GM12874 (cell line): ENCODE measurements at regions not wholly inside any gene's neighbourhood (a gene's known extent, or its start where the extent isn't known, plus 50 kb on each side); places are given as distances from the start of the nearest gene placed in this dataset.

Source experiments
- TF ChIP-seq, protein P1 (sequence below): IDR thresholded peaks from 2 replicates; pipeline ENCODE4 v1.5.1; 2011; ENCODE audit warnings: low read depth, mild to moderate bottlenecking, control low read depth, low read length, moderate library complexity; ENCODE audit not compliant: insufficient read depth

DNA sequence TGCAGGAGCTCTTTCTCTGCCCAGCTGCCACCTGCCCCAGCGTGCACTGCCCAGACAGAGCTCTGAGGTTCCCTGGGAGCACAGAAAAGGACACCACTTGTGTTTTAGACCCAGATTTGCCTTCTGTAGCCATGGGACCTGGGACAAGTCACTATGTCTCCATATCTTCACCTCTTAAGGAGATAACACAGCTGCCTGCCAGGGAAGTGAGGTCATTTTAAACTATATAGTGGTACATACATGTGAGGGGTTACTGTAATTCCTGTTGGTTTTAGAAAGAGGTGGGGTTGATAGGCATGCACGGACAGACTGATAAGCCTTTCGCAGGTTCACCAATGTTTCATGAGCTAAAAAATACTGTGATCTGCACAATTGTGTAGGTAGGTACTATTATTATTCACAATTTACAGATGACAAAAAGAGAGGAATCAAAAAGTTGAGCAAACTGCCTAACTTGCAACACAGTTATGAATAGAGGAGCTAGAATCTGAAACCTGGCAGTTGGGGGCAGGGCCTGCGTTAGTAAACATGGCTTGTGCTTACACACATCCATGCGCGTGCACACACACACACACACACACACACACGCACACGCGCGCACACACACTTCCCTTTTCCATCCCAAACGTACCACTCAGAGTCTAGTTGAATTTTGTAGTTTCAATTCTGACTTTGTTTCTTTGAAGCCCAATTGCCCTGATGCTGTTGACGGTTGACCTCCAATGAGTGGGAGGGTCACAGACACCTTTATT lies 193.6 kb downstream of the FAM43A start:
- TF ChIP-seq, protein P1, sequence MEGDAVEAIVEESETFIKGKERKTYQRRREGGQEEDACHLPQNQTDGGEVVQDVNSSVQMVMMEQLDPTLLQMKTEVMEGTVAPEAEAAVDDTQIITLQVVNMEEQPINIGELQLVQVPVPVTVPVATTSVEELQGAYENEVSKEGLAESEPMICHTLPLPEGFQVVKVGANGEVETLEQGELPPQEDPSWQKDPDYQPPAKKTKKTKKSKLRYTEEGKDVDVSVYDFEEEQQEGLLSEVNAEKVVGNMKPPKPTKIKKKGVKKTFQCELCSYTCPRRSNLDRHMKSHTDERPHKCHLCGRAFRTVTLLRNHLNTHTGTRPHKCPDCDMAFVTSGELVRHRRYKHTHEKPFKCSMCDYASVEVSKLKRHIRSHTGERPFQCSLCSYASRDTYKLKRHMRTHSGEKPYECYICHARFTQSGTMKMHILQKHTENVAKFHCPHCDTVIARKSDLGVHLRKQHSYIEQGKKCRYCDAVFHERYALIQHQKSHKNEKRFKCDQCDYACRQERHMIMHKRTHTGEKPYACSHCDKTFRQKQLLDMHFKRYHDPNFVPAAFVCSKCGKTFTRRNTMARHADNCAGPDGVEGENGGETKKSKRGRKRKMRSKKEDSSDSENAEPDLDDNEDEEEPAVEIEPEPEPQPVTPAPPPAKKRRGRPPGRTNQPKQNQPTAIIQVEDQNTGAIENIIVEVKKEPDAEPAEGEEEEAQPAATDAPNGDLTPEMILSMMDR: no peak

DNA sequence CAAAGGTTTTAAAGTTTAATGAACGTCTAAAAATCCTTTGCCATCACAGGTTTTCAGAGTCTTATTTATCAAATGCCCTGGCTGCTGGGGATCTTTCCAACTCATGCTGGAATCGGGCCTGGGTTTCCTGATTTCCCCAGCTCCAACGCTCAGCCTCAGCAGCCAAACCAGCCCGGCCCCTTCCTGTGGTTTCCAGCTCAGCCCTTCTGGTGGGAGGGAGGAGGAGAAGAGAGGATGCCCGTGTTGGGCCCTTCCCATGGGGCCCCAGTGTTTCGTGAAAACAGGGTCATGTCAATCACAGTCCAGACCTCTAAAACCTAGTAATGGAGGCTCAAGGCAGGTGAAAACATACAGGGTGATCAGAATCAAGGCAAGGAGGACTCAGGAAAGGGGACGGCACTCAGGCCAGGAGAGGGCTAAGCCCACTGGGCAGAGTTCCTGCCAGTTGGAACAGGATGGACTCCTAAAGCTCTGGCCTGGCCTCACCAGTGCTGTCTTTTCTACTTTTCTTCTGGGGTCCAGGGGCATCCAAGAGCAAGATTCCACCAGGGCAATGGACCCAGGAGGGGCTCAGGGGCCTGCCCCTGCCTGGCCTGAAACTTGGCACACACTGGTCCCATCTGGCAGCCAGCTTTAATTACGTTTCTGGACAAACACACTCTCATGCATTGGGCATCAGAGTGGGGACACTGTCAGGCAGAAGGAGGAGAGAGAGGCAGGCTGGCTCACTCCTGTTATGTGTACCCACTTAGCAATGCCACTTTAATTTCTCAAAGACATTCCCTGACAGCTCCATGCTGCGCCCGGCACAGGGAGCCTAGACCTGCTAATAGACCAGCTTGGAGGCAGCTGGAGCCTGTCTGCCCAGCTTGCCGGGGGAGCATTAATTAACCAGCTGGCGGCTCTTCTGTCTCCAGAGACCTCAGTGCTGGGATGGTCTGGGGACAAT lies 194.6 kb downstream of the FAM43A start:
- TF ChIP-seq, protein P1: no peak

DNA sequence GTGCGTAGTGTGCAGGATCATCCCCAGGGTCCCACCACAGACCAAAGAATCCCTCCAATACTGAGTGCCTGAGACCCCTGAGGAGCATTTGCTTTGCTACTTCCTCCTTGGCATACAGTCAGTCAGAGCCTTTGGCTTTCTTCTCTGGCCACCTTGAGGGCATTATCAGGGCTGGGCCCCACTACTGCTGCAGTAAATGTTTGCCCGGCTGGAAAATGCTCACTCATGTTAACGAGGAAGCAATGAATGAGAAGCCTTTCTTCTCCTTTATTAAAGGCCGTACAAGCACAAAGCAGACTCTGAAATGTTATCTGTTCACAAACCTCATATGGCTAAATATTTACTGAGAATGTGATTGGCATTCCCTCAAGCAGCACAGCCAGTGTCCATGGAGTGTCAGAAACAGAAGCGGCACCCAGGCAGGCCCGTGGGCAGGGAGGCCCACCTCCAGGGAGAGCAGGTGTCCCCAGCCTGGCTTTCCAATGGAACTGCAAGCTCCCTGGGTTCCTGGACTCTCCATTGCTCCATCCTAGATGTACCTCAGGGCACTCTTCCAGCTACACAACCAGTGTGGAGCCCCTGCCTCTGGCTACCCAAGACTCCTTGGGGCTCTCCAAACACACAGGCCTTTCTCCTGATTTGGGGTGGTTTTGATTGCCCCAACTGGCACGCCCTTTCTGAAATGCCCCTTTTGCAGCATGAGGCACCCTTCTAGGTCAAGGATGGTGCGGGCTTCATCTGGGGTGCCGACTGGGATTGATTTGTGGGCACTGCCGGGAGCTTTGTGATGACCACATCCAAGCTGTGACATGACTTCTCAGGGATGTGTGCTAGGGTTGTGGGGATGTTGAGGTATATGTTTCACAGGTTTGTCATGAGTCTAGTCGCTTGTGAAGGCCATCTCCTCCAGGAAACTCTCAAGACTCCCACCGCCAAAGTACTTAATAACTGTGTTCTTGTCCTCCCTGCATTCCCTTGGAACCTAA lies 195.6 kb downstream of the FAM43A start:
- TF ChIP-seq, protein P1: no peak

DNA sequence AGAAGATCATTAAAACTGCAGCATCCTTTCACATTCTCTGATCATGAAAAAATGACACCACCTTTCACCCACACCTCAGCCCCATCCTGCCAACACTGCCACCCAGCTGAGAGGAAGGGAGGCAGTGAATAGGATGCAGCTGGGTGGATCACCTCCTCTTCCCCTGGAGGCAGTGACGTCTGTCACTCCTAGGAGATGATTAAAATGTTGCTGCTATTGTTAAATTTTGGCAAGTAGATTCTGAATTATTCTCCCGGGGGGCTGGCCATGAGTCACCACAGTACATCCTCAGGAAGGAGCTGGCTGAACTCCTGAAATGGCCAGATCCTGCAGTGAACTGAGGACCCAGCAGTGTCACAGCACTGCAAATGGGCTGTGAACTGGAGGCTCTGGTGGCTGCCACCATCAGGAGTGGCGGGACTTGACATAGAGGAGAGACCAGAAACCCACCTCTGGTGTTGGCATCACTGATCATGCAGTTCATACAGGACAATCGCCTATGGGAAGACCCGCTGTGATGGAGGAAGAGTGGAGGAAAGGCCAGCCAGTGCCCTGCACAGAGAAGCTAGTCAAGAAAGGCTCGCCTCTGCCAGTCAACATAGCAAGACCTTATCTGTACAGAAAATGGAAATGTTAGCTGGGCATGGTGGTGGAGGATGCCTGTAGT lies 199.1 kb downstream of the FAM43A start:
- TF ChIP-seq, protein P1: no peak

DNA sequence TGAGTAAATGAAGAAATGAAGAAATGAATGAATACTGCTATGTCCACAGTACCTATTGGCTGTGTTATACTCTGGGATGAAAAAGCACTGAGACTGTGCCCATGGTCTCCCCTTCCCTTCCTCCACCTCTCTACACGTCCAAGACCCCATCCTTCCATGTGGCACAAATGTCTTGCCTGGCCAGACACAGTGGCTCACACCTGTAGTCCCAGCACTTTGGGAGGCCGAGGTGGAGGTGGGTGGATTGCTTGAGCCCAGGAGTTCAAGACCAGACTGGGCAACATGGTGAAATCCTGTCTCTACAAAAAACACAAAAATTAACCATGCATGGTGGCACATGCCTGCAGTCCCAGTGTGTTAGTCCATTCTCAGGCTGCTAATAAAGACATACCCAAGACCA lies 200.1 kb downstream of the FAM43A start:
- TF ChIP-seq, protein P1: no peak

DNA sequence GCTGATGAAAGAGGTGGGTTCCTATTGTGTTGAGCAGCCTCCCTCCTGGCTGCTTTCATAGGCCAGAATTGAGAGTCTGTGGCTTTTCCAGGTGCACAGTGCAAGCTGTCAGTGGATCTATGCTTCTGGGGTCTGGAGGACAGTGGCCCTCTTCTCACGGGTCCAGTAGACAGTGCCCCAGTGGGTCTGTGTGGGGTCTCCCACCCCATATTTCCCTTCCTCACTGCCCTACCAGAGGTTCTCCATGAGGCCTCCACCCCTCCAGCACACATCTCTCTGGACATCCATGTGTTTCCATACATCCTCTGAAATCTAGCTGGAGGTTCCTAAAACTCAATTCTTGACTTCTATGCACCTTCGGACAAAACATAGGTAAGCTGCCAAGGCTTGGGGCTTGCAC lies 201.2 kb downstream of the FAM43A start:
- TF ChIP-seq, protein P1: no peak
